ENCODE measurements at regions not wholly inside any gene's neighbourhood (a gene's known extent, or its start where the extent isn't known, plus 50 kb on each side); places are given as distances from the start of the nearest gene placed in this dataset.

- peaks cover 0 to 4% of the 10 kb centered on the region in 2 experiments for H3K4me1 ChIP-seq (ENCODE audit: control insufficient read depth in 1 of 2, insufficient read depth in 2 of 2, low read length in 2 of 2)
- no peak overlapping the region for H3K4ac ChIP-seq (ENCODE audit: low read depth, low read length)
- WGBS (ENCODE audit: extremely low coverage, insufficient coverage, insufficient read length): no CpG with 5 or more reads among the region's 5 CpGs
- no peak overlapping the region for H3K23ac ChIP-seq (ENCODE audit: low read length)
- H3K79me1 ChIP-seq (ENCODE audit: low read length): peaks cover 4% of the 10 kb centered on the region
- no peaks in the 10 kb centered on the region for H3K36me3 ChIP-seq (ENCODE audit: control insufficient read depth in 1 of 2, insufficient read depth in 2 of 2, low read length in 2 of 2)
- no peak overlapping the region for H2AK5ac ChIP-seq (ENCODE audit: low read length)
- no peak overlapping the region for H2AFZ ChIP-seq (ENCODE audit: insufficient read depth, low read length, poor library complexity)
- no peaks in the 10 kb centered on the region for H3K9me3 ChIP-seq (ENCODE audit: insufficient read depth, low read depth, low read length)
- no peak overlapping the region for H4K12ac ChIP-seq (ENCODE audit: low read depth, low read length)
- H4K91ac ChIP-seq (ENCODE audit: low read depth, low read length): peak overlapping the region; percentile 14
- no peak overlapping the region for H2BK120ac ChIP-seq (ENCODE audit: insufficient read depth, low read length, poor library complexity)
- peak overlapping the region; percentile 9 for H3K27ac ChIP-seq (ENCODE audit: low read depth, low read length)
- no peak overlapping the region for H3K4me2 ChIP-seq (ENCODE audit: low read length)
- DNase-seq: no peak
- no peaks in the 10 kb centered on the region for H3K79me2 ChIP-seq (ENCODE audit: control insufficient read depth, insufficient read depth, low read length, poor library complexity)
- H3K4me3 ChIP-seq (ENCODE audit: low read depth, low read length): no peak overlapping the region
- peak overlapping the region; percentile 56 for H3K14ac ChIP-seq (ENCODE audit: low read length)
- H3K27me3 ChIP-seq (ENCODE audit: insufficient read depth, low read length): no peaks in the 10 kb centered on the region
- H2BK5ac ChIP-seq (ENCODE audit: low read depth, low read length, poor library complexity): no peak overlapping the region
- peak overlapping the region; percentile 58 for H2BK12ac ChIP-seq (ENCODE audit: low read length)
- no peak overlapping the region for H3K9ac ChIP-seq (ENCODE audit: low read length)
- H3K18ac ChIP-seq (ENCODE audit: low read length): no peak overlapping the region
- no peak overlapping the region for H4K8ac ChIP-seq (ENCODE audit: low read depth, low read length)
These were observed 75.1 kb upstream of the NUDT4 start for GRCh38 chr12:93302331-93303229.

DNA sequence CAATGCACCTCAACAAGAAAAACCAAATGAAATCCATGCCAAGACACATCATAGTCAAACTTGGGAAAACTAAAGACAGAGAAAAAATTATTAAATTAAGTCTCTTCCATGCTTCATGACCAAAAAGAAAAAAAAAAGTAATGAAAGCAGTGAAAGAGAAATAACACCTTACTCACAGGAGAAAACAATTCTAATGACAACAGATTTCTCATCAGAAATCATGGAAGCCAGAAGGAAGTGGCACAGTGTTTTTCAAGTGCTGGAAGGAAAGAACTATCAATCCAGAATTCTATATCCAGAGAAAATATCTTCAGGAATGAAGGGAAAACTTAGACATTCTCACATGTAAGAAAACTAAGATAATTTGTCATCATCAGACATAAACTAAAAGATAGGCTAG lies 71.1 kb upstream of the NUDT4 start:
- H3K27ac ChIP-seq (ENCODE audit: low read depth, low read length): no peak overlapping the region
- no peak overlapping the region for H4K91ac ChIP-seq (ENCODE audit: low read depth, low read length)
- no peak overlapping the region for H3K14ac ChIP-seq (ENCODE audit: low read length)
- H3K9me3 ChIP-seq (ENCODE audit: insufficient read depth, low read depth, low read length): no peaks in the 10 kb centered on the region
- no peak overlapping the region for H3K23ac ChIP-seq (ENCODE audit: low read length)
- no peak overlapping the region for H2AK5ac ChIP-seq (ENCODE audit: low read length)
- no peak overlapping the region for H4K12ac ChIP-seq (ENCODE audit: low read depth, low read length)
- H2AFZ ChIP-seq (ENCODE audit: insufficient read depth, low read length, poor library complexity): no peak overlapping the region
- H3K4me1 ChIP-seq (ENCODE audit: control insufficient read depth in 1 of 2, insufficient read depth in 2 of 2, low read length in 2 of 2): no peaks in the 10 kb centered on the region
- no peak overlapping the region for H3K4me3 ChIP-seq (ENCODE audit: low read depth, low read length)
- DNase-seq: no peak
- no peaks in the 10 kb centered on the region for H3K36me3 ChIP-seq (ENCODE audit: control insufficient read depth in 1 of 2, insufficient read depth in 2 of 2, low read length in 2 of 2)
- no peaks in the 10 kb centered on the region for H3K27me3 ChIP-seq (ENCODE audit: insufficient read depth, low read length)
- H4K8ac ChIP-seq (ENCODE audit: low read depth, low read length): no peak overlapping the region
- no peak overlapping the region for H3K9ac ChIP-seq (ENCODE audit: low read length)
- H3K79me1 ChIP-seq (ENCODE audit: low read length): no peaks in the 10 kb centered on the region
- no peak overlapping the region for H3K18ac ChIP-seq (ENCODE audit: low read length)
- no peak overlapping the region for H2BK120ac ChIP-seq (ENCODE audit: insufficient read depth, low read length, poor library complexity)
- H2BK5ac ChIP-seq (ENCODE audit: low read depth, low read length, poor library complexity): no peak overlapping the region
- H3K4me2 ChIP-seq (ENCODE audit: low read length): no peak overlapping the region
- H2BK12ac ChIP-seq (ENCODE audit: low read length): no peak overlapping the region
- H3K79me2 ChIP-seq (ENCODE audit: control insufficient read depth, insufficient read depth, low read length, poor library complexity): no peaks in the 10 kb centered on the region
- H3K4ac ChIP-seq (ENCODE audit: low read depth, low read length): no peak overlapping the region

DNA sequence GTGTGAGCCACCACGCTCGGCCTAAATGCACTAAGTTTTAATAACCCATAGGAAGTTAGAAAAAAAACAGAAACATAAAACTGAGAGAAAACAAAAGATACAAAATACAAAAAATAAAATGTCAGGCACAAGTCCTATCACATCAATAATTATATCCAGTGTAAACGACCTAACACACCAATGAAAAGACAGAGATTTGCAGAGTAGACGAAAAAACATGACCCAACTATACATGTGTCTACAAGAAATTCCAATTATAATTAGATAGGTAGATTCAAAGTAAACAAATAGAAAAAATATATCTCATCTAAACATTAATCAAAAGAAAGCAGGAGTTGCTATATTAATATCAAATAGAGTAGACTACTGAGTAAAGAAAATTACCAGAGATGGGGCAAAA lies 69.4 kb upstream of the NUDT4 start:
- no peaks in the 10 kb centered on the region for H3K36me3 ChIP-seq (ENCODE audit: control insufficient read depth in 1 of 2, insufficient read depth in 2 of 2, low read length in 2 of 2)
- no peak overlapping the region for H3K4me3 ChIP-seq (ENCODE audit: low read depth, low read length)
- no peaks in the 10 kb centered on the region for H3K4me1 ChIP-seq (ENCODE audit: control insufficient read depth in 1 of 2, insufficient read depth in 2 of 2, low read length in 2 of 2)
- no peak for DNase-seq
- H4K12ac ChIP-seq (ENCODE audit: low read depth, low read length): no peak overlapping the region
- H3K79me1 ChIP-seq (ENCODE audit: low read length): no peaks in the 10 kb centered on the region
- H3K27ac ChIP-seq (ENCODE audit: low read depth, low read length): no peak overlapping the region
- H3K4ac ChIP-seq (ENCODE audit: low read depth, low read length): no peak overlapping the region
- no peak overlapping the region for H2AK5ac ChIP-seq (ENCODE audit: low read length)
- H4K91ac ChIP-seq (ENCODE audit: low read depth, low read length): no peak overlapping the region
- H3K27me3 ChIP-seq (ENCODE audit: insufficient read depth, low read length): no peaks in the 10 kb centered on the region
- H2BK12ac ChIP-seq (ENCODE audit: low read length): no peak overlapping the region
- H2AFZ ChIP-seq (ENCODE audit: insufficient read depth, low read length, poor library complexity): no peak overlapping the region
- H3K9me3 ChIP-seq (ENCODE audit: insufficient read depth, low read depth, low read length): no peaks in the 10 kb centered on the region
- no peak overlapping the region for H4K8ac ChIP-seq (ENCODE audit: low read depth, low read length)
- H3K9ac ChIP-seq (ENCODE audit: low read length): no peak overlapping the region
- no peak overlapping the region for H3K23ac ChIP-seq (ENCODE audit: low read length)
- no peaks in the 10 kb centered on the region for H3K79me2 ChIP-seq (ENCODE audit: control insufficient read depth, insufficient read depth, low read length, poor library complexity)
- no peak overlapping the region for H3K18ac ChIP-seq (ENCODE audit: low read length)
- H2BK5ac ChIP-seq (ENCODE audit: low read depth, low read length, poor library complexity): no peak overlapping the region
- H3K4me2 ChIP-seq (ENCODE audit: low read length): no peak overlapping the region
- no peak overlapping the region for H2BK120ac ChIP-seq (ENCODE audit: insufficient read depth, low read length, poor library complexity)
- WGBS (ENCODE audit: extremely low coverage, insufficient coverage, insufficient read length): no CpG with 5 or more reads among the region's 4 CpGs
- H3K14ac ChIP-seq (ENCODE audit: low read length): no peak overlapping the region

DNA sequence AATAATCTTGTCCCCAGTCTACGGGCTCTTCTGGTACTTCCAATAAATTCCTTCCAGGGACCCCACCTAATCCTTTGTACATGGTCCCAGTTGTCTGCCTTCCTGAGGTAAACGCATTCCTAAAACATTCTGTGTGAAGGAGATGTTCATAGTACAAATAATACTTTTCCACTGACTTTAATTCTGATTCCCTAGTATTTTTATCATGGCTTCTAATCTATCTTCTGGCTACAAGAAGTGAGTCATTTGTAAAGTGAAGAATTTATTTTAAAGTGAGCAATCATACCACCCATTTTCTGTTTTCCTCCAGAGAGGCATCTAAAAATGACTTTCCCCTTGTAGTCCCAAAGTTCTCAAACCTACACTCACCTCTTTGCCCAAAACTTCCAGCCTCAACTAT lies 65.9 kb upstream of the NUDT4 start:
- Histone ChIP-seq H3K4ac (ENCODE audit: low read depth, low read length) (no peak overlapping the region), H3K9ac (ENCODE audit: low read length) (no peak overlapping the region), H3K23ac (ENCODE audit: low read length) (no peak overlapping the region), H2AFZ (ENCODE audit: insufficient read depth, low read length, poor library complexity) (no peak overlapping the region), H3K4me2 (ENCODE audit: low read length) (no peak overlapping the region), H2AK5ac (ENCODE audit: low read length) (no peak overlapping the region), H2BK120ac (ENCODE audit: insufficient read depth, low read length, poor library complexity) (no peak overlapping the region), H3K79me2 (ENCODE audit: control insufficient read depth, insufficient read depth, low read length, poor library complexity) (no peaks in the 10 kb centered on the region), H3K4me1 (ENCODE audit: control insufficient read depth in 1 of 2, insufficient read depth in 2 of 2, low read length in 2 of 2) (peaks cover 4 to 10% of the 10 kb centered on the region in 2 experiments), H3K9me3 (ENCODE audit: insufficient read depth, low read depth, low read length) (no peaks in the 10 kb centered on the region), H3K36me3 (ENCODE audit: control insufficient read depth in 1 of 2, insufficient read depth in 2 of 2, low read length in 2 of 2) (no peaks in the 10 kb centered on the region), H2BK12ac (ENCODE audit: low read length) (no peak overlapping the region), H2BK5ac (ENCODE audit: low read depth, low read length, poor library complexity) (no peak overlapping the region), H4K8ac (ENCODE audit: low read depth, low read length) (no peak overlapping the region), H3K79me1 (ENCODE audit: low read length) (no peaks in the 10 kb centered on the region), H3K14ac (ENCODE audit: low read length) (no peak overlapping the region), H3K18ac (ENCODE audit: low read length) (no peak overlapping the region), H4K91ac (ENCODE audit: low read depth, low read length) (no peak overlapping the region), H4K12ac (ENCODE audit: low read depth, low read length) (no peak overlapping the region), H3K27ac (ENCODE audit: low read depth, low read length) (no peak overlapping the region), H3K27me3 (ENCODE audit: insufficient read depth, low read length) (no peaks in the 10 kb centered on the region), H3K4me3 (ENCODE audit: low read depth, low read length) (no peak overlapping the region)
- DNase-seq: peak in 1 of 2 donors; percentile 16
- WGBS (ENCODE audit: extremely low coverage, insufficient coverage, insufficient read length): no CpG with 5 or more reads among the region's 2 CpGs
